ENCODE measurements at regions not wholly inside any gene's neighbourhood (a gene's known extent, or its start where the extent isn't known, plus 50 kb on each side); places are given as distances from the start of the nearest gene placed in this dataset.

DNA sequence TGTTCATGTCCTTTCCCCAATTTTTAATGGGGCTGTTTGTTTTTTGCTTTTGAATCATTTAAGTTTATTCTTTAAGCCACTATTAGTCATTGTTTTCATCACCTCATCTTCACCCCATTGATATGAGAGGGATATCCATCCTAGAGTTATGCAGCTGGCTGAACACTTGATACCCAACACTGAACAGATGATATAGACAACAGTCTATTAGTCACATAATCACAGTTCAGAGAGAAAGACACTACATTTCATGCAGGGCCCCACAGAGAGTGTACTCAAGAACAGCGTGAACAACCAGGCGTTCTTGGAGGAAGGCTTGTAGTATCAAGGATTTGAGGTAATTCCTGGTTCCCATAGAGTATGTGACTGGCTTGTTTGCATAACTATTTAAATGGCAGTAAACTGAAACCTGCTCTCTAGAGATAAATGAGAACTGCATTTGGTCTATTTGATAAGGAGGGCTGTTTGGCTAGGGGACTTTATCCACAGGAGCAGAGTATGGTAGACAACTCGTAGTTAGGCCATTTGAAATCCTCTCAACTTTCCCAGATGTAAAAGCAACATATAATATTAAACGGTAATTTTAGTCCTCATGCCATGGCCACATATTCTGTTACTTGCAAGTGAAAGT lies 618.7 kb downstream of the SI start:
- no peak for TF ChIP-seq POLR2A (IDR thresholded peaks at IDR 0.05)
- TF ChIP-seq, protein P1, sequence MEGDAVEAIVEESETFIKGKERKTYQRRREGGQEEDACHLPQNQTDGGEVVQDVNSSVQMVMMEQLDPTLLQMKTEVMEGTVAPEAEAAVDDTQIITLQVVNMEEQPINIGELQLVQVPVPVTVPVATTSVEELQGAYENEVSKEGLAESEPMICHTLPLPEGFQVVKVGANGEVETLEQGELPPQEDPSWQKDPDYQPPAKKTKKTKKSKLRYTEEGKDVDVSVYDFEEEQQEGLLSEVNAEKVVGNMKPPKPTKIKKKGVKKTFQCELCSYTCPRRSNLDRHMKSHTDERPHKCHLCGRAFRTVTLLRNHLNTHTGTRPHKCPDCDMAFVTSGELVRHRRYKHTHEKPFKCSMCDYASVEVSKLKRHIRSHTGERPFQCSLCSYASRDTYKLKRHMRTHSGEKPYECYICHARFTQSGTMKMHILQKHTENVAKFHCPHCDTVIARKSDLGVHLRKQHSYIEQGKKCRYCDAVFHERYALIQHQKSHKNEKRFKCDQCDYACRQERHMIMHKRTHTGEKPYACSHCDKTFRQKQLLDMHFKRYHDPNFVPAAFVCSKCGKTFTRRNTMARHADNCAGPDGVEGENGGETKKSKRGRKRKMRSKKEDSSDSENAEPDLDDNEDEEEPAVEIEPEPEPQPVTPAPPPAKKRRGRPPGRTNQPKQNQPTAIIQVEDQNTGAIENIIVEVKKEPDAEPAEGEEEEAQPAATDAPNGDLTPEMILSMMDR (IDR thresholded peaks at IDR 0.05) = no peak
